ENCODE measurements at regions not wholly inside any gene's neighbourhood (a gene's known extent, or its start where the extent isn't known, plus 50 kb on each side); places are given as distances from the start of the nearest gene placed in this dataset.
A peak's percentile ranks its signal among the peaks of the same experiment; 100 is the strongest.

- BruUV-seq (replicated peaks), result no TSS peak
- no peak overlapping the region for H3K4me3 Mint-ChIP-seq (ENCODE audit: unreplicated experiment)
- intact Hi-C loops (cut with micrococcal nuclease), result loop anchor here (5.0 kb wide), 1 partner anchor 1799 kb away; no protein-coding TSS in a partner anchor
- no peaks in the 10 kb centered on the region for H3K27me3 Mint-ChIP-seq (ENCODE audit: insufficient read depth, unreplicated experiment)
- no peak for TF ChIP-seq CTCF (IDR thresholded peaks at IDR 0.05; ENCODE audit: unreplicated experiment)
- no peaks in the 10 kb centered on the region for H3K36me3 Mint-ChIP-seq (ENCODE audit: insufficient read depth, unreplicated experiment)
- no peak overlapping the region for H3K27ac Mint-ChIP-seq (ENCODE audit: low read depth, unreplicated experiment)
- ChIA-PET POLR2A (interaction anchor here (0.6 kb wide), 1 partner anchor 1544 kb away, joined by 3 read pairs; no protein-coding TSS in a partner anchor), CTCF (interaction anchor here (1.1 to 1.7 kb wide), 3 partner anchors 257 to 763 kb away, joined by 3 to 7 read pairs (median 3); no protein-coding TSS in a partner anchor)
- no peaks in the 10 kb centered on the region for H3K9me3 Mint-ChIP-seq (ENCODE audit: unreplicated experiment)
- peak; percentile 68 for DNase-seq (ENCODE audit: unreplicated experiment)
- peaks cover 8% of the 10 kb centered on the region for H3K4me1 Mint-ChIP-seq (ENCODE audit: insufficient read depth, unreplicated experiment)
These were observed 438.2 kb downstream of the TSN start for GRCh38 chr2:122193622-122194021.

GRCh38 chr2:122194546-122194945, 439.1 kb downstream of the TSN start:
- no peak for TF ChIP-seq CTCF (IDR thresholded peaks at IDR 0.05; ENCODE audit: unreplicated experiment)
- BruUV-seq (replicated peaks), result no TSS peak
- Mint-ChIP-seq H3K9me3 (ENCODE audit: unreplicated experiment) (no peaks in the 10 kb centered on the region), H3K27me3 (ENCODE audit: insufficient read depth, unreplicated experiment) (no peaks in the 10 kb centered on the region), H3K4me1 (ENCODE audit: insufficient read depth, unreplicated experiment) (peaks cover 8% of the 10 kb centered on the region), H3K27ac (ENCODE audit: low read depth, unreplicated experiment) (no peak overlapping the region), H3K36me3 (ENCODE audit: insufficient read depth, unreplicated experiment) (no peaks in the 10 kb centered on the region), H3K4me3 (ENCODE audit: unreplicated experiment) (no peak overlapping the region)
- intact Hi-C loops (cut with micrococcal nuclease), result loop anchor here (5.0 kb wide), 1 partner anchor 1798 kb away; no protein-coding TSS in a partner anchor
- POLR2A ChIA-PET, result no interaction called here
- CTCF ChIA-PET, result interaction anchor here (0.6 to 1.7 kb wide), 5 partner anchors 57 to 762 kb away, joined by 3 to 7 read pairs (median 3); no protein-coding TSS in a partner anchor
- no peak for DNase-seq (ENCODE audit: unreplicated experiment)

- intact Hi-C loops (cut with micrococcal nuclease), result loop anchor here (1.0 to 10.0 kb wide), 2 partner anchors 248 to 541 kb away; no protein-coding TSS in a partner anchor
- Mint-ChIP-seq H3K36me3 (ENCODE audit: insufficient read depth, unreplicated experiment) (peaks cover 4% of the 10 kb centered on the region), H3K4me1 (ENCODE audit: insufficient read depth, unreplicated experiment) (peaks cover 17% of the 10 kb centered on the region), H3K27ac (ENCODE audit: low read depth, unreplicated experiment) (peak overlapping the region; percentile 90), H3K27me3 (ENCODE audit: insufficient read depth, unreplicated experiment) (no peaks in the 10 kb centered on the region), H3K9me3 (ENCODE audit: unreplicated experiment) (no peaks in the 10 kb centered on the region), H3K4me3 (ENCODE audit: unreplicated experiment) (no peak overlapping the region)
- ChIA-PET CTCF (interaction anchor here (0.5 to 2.8 kb wide), 7 partner anchors 11 to 979 kb away, joined by 3 to 14 read pairs (median 3); no protein-coding TSS in a partner anchor), POLR2A (interaction anchor here (0.5 to 1.7 kb wide), 7 partner anchors 11 to 1800 kb away, joined by 3 to 4 read pairs (median 3); no protein-coding TSS in a partner anchor)
- no TSS peak for BruUV-seq (replicated peaks)
- peak; percentile 92 for DNase-seq (ENCODE audit: unreplicated experiment)
- peak; percentile 27 for TF ChIP-seq CTCF (IDR thresholded peaks at IDR 0.05; ENCODE audit: unreplicated experiment)
These were observed 448.1 kb downstream of the TSN start for GRCh38 chr2:122203523-122203922.

- H3K27ac Mint-ChIP-seq (ENCODE audit: low read depth, unreplicated experiment), result no peak overlapping the region
- no peaks in the 10 kb centered on the region for H3K27me3 Mint-ChIP-seq (ENCODE audit: insufficient read depth, unreplicated experiment)
- no TSS peak for BruUV-seq (replicated peaks)
- H3K4me1 Mint-ChIP-seq (ENCODE audit: insufficient read depth, unreplicated experiment), result peaks cover 17% of the 10 kb centered on the region
- H3K36me3 Mint-ChIP-seq (ENCODE audit: insufficient read depth, unreplicated experiment), result peaks cover 4% of the 10 kb centered on the region
- DNase-seq (ENCODE audit: unreplicated experiment), result no peak
- H3K9me3 Mint-ChIP-seq (ENCODE audit: unreplicated experiment), result no peaks in the 10 kb centered on the region
- intact Hi-C loops (cut with micrococcal nuclease), result loop anchor here (10.0 kb wide), 1 partner anchor 539 kb away; no protein-coding TSS in a partner anchor
- TF ChIP-seq CTCF (IDR thresholded peaks at IDR 0.05; ENCODE audit: unreplicated experiment), result no peak
- H3K4me3 Mint-ChIP-seq (ENCODE audit: unreplicated experiment), result no peak overlapping the region
- ChIA-PET CTCF (interaction anchor here (0.6 kb wide), 1 partner anchor 78 kb away, joined by 3 read pairs; no protein-coding TSS in a partner anchor), POLR2A (no interaction called here)
These were observed 450.2 kb downstream of the TSN start for GRCh38 chr2:122205641-122206040.
